Naive thymus-derived CD4-positive, alpha-beta T cell (primary cell): ENCODE measurements at regions not wholly inside any gene's neighbourhood (a gene's known extent, or its start where the extent isn't known, plus 50 kb on each side); places are given as distances from the start of the nearest gene placed in this dataset.
"Not testable (repeated sequence)": the region's sequence is repeated elsewhere in the genome, so short reads cannot be mapped to it uniquely, and the experiment has no call there.

ENCODE experiments used
- ATAC-seq: fragments of 150-1000 bp; cut with Tn5 transposase; 2 replicates; pipeline ENCODE4 v1.10.0; 2021; ENCODE audit warnings: mild to moderate bottlenecking, moderate library complexity
- CTCF ChIA-PET: fragments of 350-600 bp; sonication (Branson Sonifier 250); formaldehyde crosslinking; loops from one replicate; lab custom pipeline; 2021; ENCODE audit warnings: antibody characterized with exemption; lab: Charles Lee
- POLR2A ChIA-PET: fragments of 350-600 bp; sonication (Branson Sonifier 250); formaldehyde crosslinking; loops from one replicate; lab custom pipeline; 2021; ENCODE audit warnings: antibody characterized with exemption, inconsistent platforms; lab: Charles Lee
- DNase-seq, 9 donors: peaks; one replicate each; pipeline versions ENCODE4 v3.0.0 to v3.0.0-alpha.2; 2020 to 2022; ENCODE audit warnings: mixed read lengths in 1 of 9
- H3K27ac ChIP-seq: one replicate; pipeline ENCODE4 v1.7.0; 2013; ENCODE audit warnings: mild to moderate bottlenecking, low read depth, low read length, moderate library complexity
- H3K27me3 ChIP-seq, 2 donors: one replicate each; pipeline ENCODE4 v1.7.0; 2013; ENCODE audit warnings: low read length in 2 of 2, mild to moderate bottlenecking in 2 of 2, moderate library complexity in 2 of 2; ENCODE audit not compliant: control insufficient read depth in 2 of 2, insufficient read depth in 2 of 2
- H3K36me3 ChIP-seq, 3 experiments: 1 replicate in 2 of 3; 2 replicates in 1 of 3; pipeline ENCODE4 v1.7.0; 2013; ENCODE audit warnings: low read length in 3 of 3, mild to moderate bottlenecking in 3 of 3, moderate library complexity in 1 of 3; ENCODE audit not compliant: insufficient read depth in 3 of 3, control insufficient read depth in 2 of 3
- H3K4me1 ChIP-seq, 2 donors: one replicate each; pipeline ENCODE4 v1.7.0; 2013; ENCODE audit warnings: low read length in 2 of 2, mild to moderate bottlenecking in 2 of 2, moderate library complexity in 1 of 2; ENCODE audit not compliant: control insufficient read depth in 2 of 2, insufficient read depth in 2 of 2
- H3K4me3 ChIP-seq: 2 replicates; pipeline ENCODE4 v1.7.0; 2013; ENCODE audit warnings: mild to moderate bottlenecking, low read length
- H3K9me3 ChIP-seq, 3 experiments: 1 replicate in 2 of 3; 2 replicates in 1 of 3; pipeline ENCODE4 v1.7.0; 2013; ENCODE audit warnings: low read length in 3 of 3; ENCODE audit not compliant: control insufficient read depth in 2 of 3
- H3K27ac Mint-ChIP-seq, 9 donors: one replicate each; pipeline ENCODE4 v1.8.0; 2020 to 2022; ENCODE audit warnings: mixed read lengths in 9 of 9, mild to moderate bottlenecking in 8 of 9, moderate library complexity in 5 of 9, inconsistent platforms in 2 of 9
- H3K27me3 Mint-ChIP-seq, 5 donors: one replicate each; pipeline ENCODE4 v1.8.0; 2021 to 2022; ENCODE audit warnings: mixed read lengths in 5 of 5, mild to moderate bottlenecking in 1 of 5
- H3K36me3 Mint-ChIP-seq, 5 donors: one replicate each; pipeline ENCODE4 v1.8.0; 2020 to 2022; ENCODE audit warnings: mixed read lengths in 5 of 5, mild to moderate bottlenecking in 3 of 5, inconsistent platforms in 1 of 5
- H3K4me1 Mint-ChIP-seq, 7 donors: one replicate each; pipeline ENCODE4 v1.8.0; 2020 to 2022; ENCODE audit warnings: mixed read lengths in 7 of 7, mild to moderate bottlenecking in 3 of 7, inconsistent platforms in 1 of 7
- H3K4me3 Mint-ChIP-seq, 10 donors: one replicate each; pipeline ENCODE4 v1.8.0; 2020 to 2022; ENCODE audit warnings: mild to moderate bottlenecking in 10 of 10, mixed read lengths in 10 of 10, moderate library complexity in 6 of 10, inconsistent platforms in 2 of 10
- H3K9me3 Mint-ChIP-seq, 11 donors: one replicate each; pipeline ENCODE4 v1.8.0; 2020 to 2022; ENCODE audit warnings: mixed read lengths in 11 of 11, mild to moderate bottlenecking in 4 of 11, inconsistent platforms in 1 of 11, moderate library complexity in 1 of 11
- intact Hi-C, 2 donors: fragments of 100-400 bp; cut with micrococcal nuclease; formaldehyde crosslinking; loops; one replicate each; pipeline ENCODE4 v1.15.1; 2023

GRCh38 chr1:232859216-232859615 lies 54.0 kb downstream of the MAP10 start:
- POLR2A ChIA-PET: no interaction called here
- Histone ChIP-seq H3K9me3 (no peaks in the 10 kb centered on the region), H3K27ac (no peak overlapping the region), H3K36me3 (no peaks in the 10 kb centered on the region), H3K27me3 (no peaks in the 10 kb centered on the region), H3K4me1 (no peaks in the 10 kb centered on the region), H3K4me3 (no peak overlapping the region)
- H3K4me1 Mint-ChIP-seq: no peaks in the 10 kb centered on the region
- no peaks in the 10 kb centered on the region for H3K36me3 Mint-ChIP-seq
- DNase-seq (no peak), ATAC-seq (no peak)
- peaks cover 0 to 21% (median 3%) of the 10 kb centered on the region in 5 donors for H3K27me3 Mint-ChIP-seq
- CTCF ChIA-PET: no interaction called here
- no peak overlapping the region for H3K4me3 Mint-ChIP-seq
- intact Hi-C loops: no loop called here
- H3K27ac Mint-ChIP-seq: no peak overlapping the region
- peaks cover 0 to 2% (median 0%) of the 10 kb centered on the region in 11 donors for H3K9me3 Mint-ChIP-seq

- ATAC-seq: no peak
- CTCF ChIA-PET: no interaction called here
- intact Hi-C loops: no loop called here
- Mint-ChIP-seq H3K27ac (peak overlapping the region in 1 of 9 donors; percentile 52), H3K4me1 (no peaks in the 10 kb centered on the region), H3K36me3 (no peaks in the 10 kb centered on the region), H3K9me3 (peaks cover 0 to 2% (median 0%) of the 10 kb centered on the region in 11 donors), H3K27me3 (peaks cover 0 to 25% (median 0%) of the 10 kb centered on the region in 5 donors), H3K4me3 (no peak overlapping the region)
- Histone ChIP-seq H3K36me3 (no peaks in the 10 kb centered on the region), H3K4me1 (no peaks in the 10 kb centered on the region), H3K9me3 (no peaks in the 10 kb centered on the region), H3K27ac (no peak overlapping the region), H3K4me3 (no peak overlapping the region), H3K27me3 (no peaks in the 10 kb centered on the region)
- POLR2A ChIA-PET: no interaction called here
- DNase-seq: no peak
Measured at GRCh38 chr1:232861107-232861506, 55.9 kb downstream of the MAP10 start.

GRCh38 chr1:232863544-232864275 lies 58.5 kb downstream of the MAP10 start:
- no peak overlapping the region for H3K27ac ChIP-seq
- H3K4me1 ChIP-seq: no peaks in the 10 kb centered on the region
- no peak for DNase-seq
- no peak overlapping the region for H3K4me3 Mint-ChIP-seq
- ChIA-PET POLR2A (no interaction called here), CTCF (no interaction called here)
- H3K9me3 ChIP-seq: no peaks in the 10 kb centered on the region
- intact Hi-C loops: no loop called here
- no peaks in the 10 kb centered on the region for H3K36me3 Mint-ChIP-seq
- no peaks in the 10 kb centered on the region for H3K36me3 ChIP-seq
- no peaks in the 10 kb centered on the region for H3K4me1 Mint-ChIP-seq
- H3K27me3 ChIP-seq: no peaks in the 10 kb centered on the region
- H3K27ac Mint-ChIP-seq: no peak overlapping the region
- H3K4me3 ChIP-seq: no peak overlapping the region
- no peak for ATAC-seq
- H3K27me3 Mint-ChIP-seq: peaks cover 0 to 24% (median 0%) of the 10 kb centered on the region in 5 donors
- H3K9me3 Mint-ChIP-seq: peaks cover 0 to 2% (median 0%) of the 10 kb centered on the region in 11 donors

GRCh38 chr1:232865102-232865931 lies 60.1 kb downstream of the MAP10 start:
- no peaks in the 10 kb centered on the region for H3K27me3 ChIP-seq
- Mint-ChIP-seq H3K27me3 (peaks cover 0 to 12% (median 0%) of the 10 kb centered on the region in 5 donors), H3K36me3 (no peaks in the 10 kb centered on the region), H3K27ac (no peak overlapping the region), H3K4me1 (peaks cover 0 to 2% (median 1%) of the 10 kb centered on the region in 7 donors), H3K9me3 (peaks cover 0 to 2% (median 0%) of the 10 kb centered on the region in 11 donors), H3K4me3 (no peak overlapping the region)
- ChIA-PET POLR2A (no interaction called here), CTCF (no interaction called here)
- H3K4me1 ChIP-seq: no peaks in the 10 kb centered on the region
- H3K9me3 ChIP-seq: no peaks in the 10 kb centered on the region
- no peak overlapping the region for H3K4me3 ChIP-seq
- DNase-seq (no peak), ATAC-seq (no peak)
- intact Hi-C loops: no loop called here
- no peak overlapping the region for H3K27ac ChIP-seq
- H3K36me3 ChIP-seq: no peaks in the 10 kb centered on the region

DNA sequence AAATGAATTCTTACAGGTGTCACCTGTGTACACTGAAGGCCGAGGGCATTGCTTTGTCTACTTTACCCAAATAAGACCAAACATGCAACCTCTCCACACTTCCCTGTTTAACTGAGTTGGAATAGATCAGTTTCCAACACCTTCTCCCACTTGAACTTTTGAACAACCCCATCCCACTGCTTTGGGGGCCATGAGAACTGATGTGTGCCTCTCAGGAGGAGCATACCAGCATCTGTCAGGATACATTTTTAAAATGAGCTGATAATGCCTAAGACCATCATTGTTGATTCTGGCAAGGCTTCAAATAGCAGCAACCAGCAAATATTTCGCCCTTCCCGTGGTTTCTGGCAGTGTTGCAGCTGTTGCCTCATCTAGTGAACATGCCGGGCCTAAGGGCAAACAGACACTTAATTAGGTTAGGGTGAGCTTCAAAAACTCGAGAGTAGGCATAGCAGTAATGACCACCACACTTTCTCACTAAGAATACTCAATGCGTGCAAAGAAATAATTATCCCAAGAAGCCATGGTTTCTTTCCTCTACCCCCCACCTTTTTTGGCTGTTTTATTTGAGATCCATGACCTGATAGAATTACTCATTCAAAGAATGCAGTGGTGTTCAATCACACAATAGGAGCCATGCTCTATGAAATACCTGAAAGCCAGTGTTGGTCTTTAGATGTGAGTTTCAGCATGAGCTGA lies 63.7 kb downstream of the MAP10 start:
- Histone ChIP-seq H3K4me3 (no peak overlapping the region), H3K27me3 (no peaks in the 10 kb centered on the region), H3K27ac (no peak overlapping the region), H3K9me3 (no peaks in the 10 kb centered on the region), H3K4me1 (no peaks in the 10 kb centered on the region), H3K36me3 (no peaks in the 10 kb centered on the region)
- ChIA-PET POLR2A (no interaction called here), CTCF (no interaction called here)
- peaks cover 0 to 10% (median 7%) of the 10 kb centered on the region in 7 donors for H3K4me1 Mint-ChIP-seq
- no peak for ATAC-seq
- no peaks in the 10 kb centered on the region for H3K9me3 Mint-ChIP-seq
- peaks cover 0 to 12% (median 0%) of the 10 kb centered on the region in 5 donors for H3K27me3 Mint-ChIP-seq
- no peak for DNase-seq
- H3K4me3 Mint-ChIP-seq: no peak overlapping the region
- H3K27ac Mint-ChIP-seq: no peak overlapping the region
- no peaks in the 10 kb centered on the region for H3K36me3 Mint-ChIP-seq
- intact Hi-C loops: no loop called here

DNA sequence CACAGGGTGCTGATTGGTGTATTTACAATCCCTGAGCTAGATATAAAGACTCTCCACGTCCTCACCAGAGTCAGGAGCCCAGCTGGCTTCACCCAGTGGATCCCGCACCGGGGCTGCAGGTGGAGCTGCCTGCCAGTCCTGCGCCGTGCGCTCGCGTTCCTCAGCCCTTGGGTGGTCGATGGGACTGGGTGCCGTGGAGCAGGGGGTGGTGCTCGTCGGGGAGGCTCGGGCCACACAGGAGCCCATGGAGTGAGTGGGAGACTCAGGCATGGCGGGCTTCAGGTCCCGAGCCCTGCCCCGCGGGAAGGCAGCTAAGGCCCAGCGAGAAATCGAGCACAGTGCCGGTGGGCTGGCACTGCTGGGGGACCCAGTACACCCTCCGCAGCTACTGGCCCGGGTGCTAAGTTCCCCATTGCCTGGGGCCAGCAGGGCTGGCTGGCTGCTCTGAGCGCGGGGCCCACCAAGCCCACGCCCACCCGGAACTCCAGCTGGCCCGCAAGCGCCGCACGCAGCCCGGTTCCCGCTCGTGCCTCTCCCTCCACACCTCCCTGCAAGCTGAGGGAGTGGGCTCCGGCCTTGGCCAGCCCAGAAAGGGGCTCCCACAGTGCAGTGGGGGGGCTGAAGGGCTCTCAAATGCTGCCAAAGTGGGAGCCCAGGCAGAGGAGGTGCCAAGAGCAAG lies 66.2 kb downstream of the MAP10 start:
- H3K4me1 ChIP-seq, POLR2A ChIA-PET, H3K4me3 ChIP-seq, ATAC-seq, H3K27me3 ChIP-seq, H3K36me3 Mint-ChIP-seq, DNase-seq, CTCF ChIA-PET, H3K36me3 ChIP-seq, H3K4me1 Mint-ChIP-seq, H3K27ac ChIP-seq, H3K27me3 Mint-ChIP-seq, H3K27ac Mint-ChIP-seq, intact Hi-C loops, H3K9me3 ChIP-seq, H3K9me3 Mint-ChIP-seq: not testable (repeated sequence)
- peak overlapping the region in 1 of 10 donors; percentile 63 for H3K4me3 Mint-ChIP-seq
